ENCODE measurements at regions not wholly inside any gene's neighbourhood (a gene's known extent, or its start where the extent isn't known, plus 50 kb on each side); places are given as distances from the start of the nearest gene placed in this dataset.

DNA sequence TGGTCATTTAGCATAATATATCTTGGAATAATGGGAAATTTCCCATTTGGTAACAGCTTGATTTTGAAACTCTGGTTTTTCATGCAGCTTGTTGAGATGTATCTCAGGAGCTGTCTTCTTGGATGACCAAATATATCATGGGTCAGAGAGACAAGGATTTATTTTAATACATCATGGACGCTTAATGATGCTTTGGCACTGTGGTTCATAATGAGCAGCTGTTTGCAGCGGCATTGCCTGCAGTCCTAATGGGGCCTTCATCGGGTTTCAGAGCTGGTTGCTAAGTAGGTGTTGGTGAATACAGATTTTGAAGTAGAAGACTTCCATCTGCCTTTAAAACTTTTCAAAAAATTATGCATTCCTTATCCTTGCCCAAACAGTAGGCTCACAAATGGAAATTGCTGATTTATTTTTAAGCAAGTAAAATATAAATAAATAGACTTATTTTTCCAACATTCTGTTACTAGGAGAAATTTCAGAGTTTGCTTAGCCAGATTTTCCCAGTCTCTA, 389.5 kb upstream of the FAT3 start:
- no peak overlapping the region for H3K4me3 Mint-ChIP-seq
- H3K36me3 Mint-ChIP-seq = no peaks in the 10 kb centered on the region
- DNase-seq = no peak
- no peaks in the 10 kb centered on the region for H3K27me3 Mint-ChIP-seq
- H3K4me1 Mint-ChIP-seq = no peaks in the 10 kb centered on the region
- no peak overlapping the region for H3K27ac Mint-ChIP-seq
- no peak for ATAC-seq (replicated peaks)
- peaks cover 9% of the 10 kb centered on the region in 2 donors for H3K9me3 Mint-ChIP-seq

- Mint-ChIP-seq H3K27ac (no peak overlapping the region), H3K4me3 (no peak overlapping the region), H3K27me3 (no peaks in the 10 kb centered on the region), H3K9me3 (peaks cover 9 to 11% of the 10 kb centered on the region in 2 donors), H3K36me3 (no peaks in the 10 kb centered on the region), H3K4me1 (no peaks in the 10 kb centered on the region)
- no peak for DNase-seq
- no peak for ATAC-seq (replicated peaks)
These were observed 395.7 kb upstream of the FAT3 start for GRCh38 chr11:91828901-91829300.

DNA sequence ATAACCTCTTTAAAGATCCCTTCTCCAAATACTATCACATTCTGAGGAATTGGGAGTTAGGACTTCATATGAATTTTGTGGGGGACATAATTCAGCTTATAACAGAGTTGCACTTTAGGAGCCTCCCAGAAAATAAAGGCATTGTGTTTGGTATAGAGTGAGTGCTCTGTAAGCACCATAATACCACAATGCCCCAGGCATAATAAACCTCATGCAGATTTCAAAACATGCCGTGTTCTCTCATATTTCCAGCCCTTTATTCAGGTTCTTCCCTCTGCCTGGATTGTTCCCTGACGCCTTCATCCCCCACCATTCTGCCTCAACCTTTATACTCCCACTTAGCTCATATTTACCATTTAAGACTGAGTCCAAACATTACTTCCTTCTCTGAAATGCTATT, 398.8 kb upstream of the FAT3 start:
- H3K4me3 Mint-ChIP-seq = no peak overlapping the region
- no peaks in the 10 kb centered on the region for H3K27me3 Mint-ChIP-seq
- H3K4me1 Mint-ChIP-seq = no peaks in the 10 kb centered on the region
- ATAC-seq (replicated peaks) = no peak
- peaks cover 5 to 6% of the 10 kb centered on the region in 2 donors for H3K9me3 Mint-ChIP-seq
- DNase-seq = no peak
- H3K27ac Mint-ChIP-seq = no peak overlapping the region
- H3K36me3 Mint-ChIP-seq = no peaks in the 10 kb centered on the region

DNA sequence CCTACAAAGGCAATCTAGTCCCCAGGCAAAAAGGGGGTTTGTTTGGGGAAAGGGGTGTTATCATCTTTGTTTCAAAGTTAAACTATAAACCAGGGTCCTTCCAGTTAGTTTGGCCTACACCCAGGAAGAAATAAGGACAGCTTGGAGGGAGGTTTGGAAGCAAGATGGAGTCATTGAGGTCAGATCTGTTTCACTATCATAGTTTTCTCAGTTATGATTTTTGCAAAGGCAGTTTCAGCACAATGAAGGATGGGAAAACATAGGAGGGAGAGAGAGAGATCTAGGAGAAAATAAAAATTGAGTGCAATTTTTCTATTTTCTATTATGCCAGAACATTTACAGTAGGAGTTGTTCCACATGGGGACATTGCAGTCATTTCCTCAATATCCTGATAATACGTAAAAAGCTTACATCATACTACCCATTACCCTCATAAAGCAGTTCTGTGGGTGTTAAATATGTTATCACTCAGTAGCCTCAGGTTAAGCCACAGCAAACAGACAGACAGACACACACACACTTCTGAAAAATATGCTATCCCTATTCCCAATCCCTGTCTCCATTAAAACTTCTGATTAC, 401.3 kb upstream of the FAT3 start:
- H3K27me3 Mint-ChIP-seq = no peaks in the 10 kb centered on the region
- DNase-seq = no peak

GRCh38 chr11:91822805-91823204, 401.8 kb upstream of the FAT3 start:
- H3K27me3 Mint-ChIP-seq = no peaks in the 10 kb centered on the region
- no peak overlapping the region for H3K4me3 Mint-ChIP-seq
- DNase-seq = no peak
- no peaks in the 10 kb centered on the region for H3K4me1 Mint-ChIP-seq
- H3K9me3 Mint-ChIP-seq = no peaks in the 10 kb centered on the region
- H3K27ac Mint-ChIP-seq = no peak overlapping the region
- no peaks in the 10 kb centered on the region for H3K36me3 Mint-ChIP-seq
- no peak for ATAC-seq (replicated peaks)

More for the DNA sequence above, 401.3 kb upstream of the FAT3 start:
- no peaks in the 10 kb centered on the region for H3K36me3 Mint-ChIP-seq
- H3K4me3 Mint-ChIP-seq = no peak overlapping the region
- no peak for ATAC-seq (replicated peaks)
- H3K9me3 Mint-ChIP-seq = no peaks in the 10 kb centered on the region
- no peaks in the 10 kb centered on the region for H3K4me1 Mint-ChIP-seq
- no peak overlapping the region for H3K27ac Mint-ChIP-seq

- H3K9me3 Mint-ChIP-seq = no peaks in the 10 kb centered on the region
- H3K36me3 Mint-ChIP-seq = no peaks in the 10 kb centered on the region
- no peaks in the 10 kb centered on the region for H3K4me1 Mint-ChIP-seq
- no peak overlapping the region for H3K4me3 Mint-ChIP-seq
- H3K27me3 Mint-ChIP-seq = no peaks in the 10 kb centered on the region
- ATAC-seq (replicated peaks) (no peak), DNase-seq (no peak)
- H3K27ac Mint-ChIP-seq = no peak overlapping the region
These were observed 403.9 kb upstream of the FAT3 start for GRCh38 chr11:91820709-91821108.

GRCh38 chr11:91819777-91820176, 404.8 kb upstream of the FAT3 start:
- Mint-ChIP-seq H3K27ac (no peak overlapping the region), H3K4me1 (no peaks in the 10 kb centered on the region), H3K4me3 (no peak overlapping the region), H3K36me3 (no peaks in the 10 kb centered on the region), H3K9me3 (no peaks in the 10 kb centered on the region), H3K27me3 (no peaks in the 10 kb centered on the region)
- ATAC-seq (replicated peaks) (no peak), DNase-seq (no peak)

GRCh38 chr11:91819195-91819594, 405.4 kb upstream of the FAT3 start:
- Mint-ChIP-seq H3K4me1 (no peaks in the 10 kb centered on the region), H3K4me3 (no peak overlapping the region), H3K9me3 (no peaks in the 10 kb centered on the region), H3K36me3 (no peaks in the 10 kb centered on the region), H3K27ac (no peak overlapping the region), H3K27me3 (no peaks in the 10 kb centered on the region)
- no peak for DNase-seq
- ATAC-seq (replicated peaks) = no peak

DNA sequence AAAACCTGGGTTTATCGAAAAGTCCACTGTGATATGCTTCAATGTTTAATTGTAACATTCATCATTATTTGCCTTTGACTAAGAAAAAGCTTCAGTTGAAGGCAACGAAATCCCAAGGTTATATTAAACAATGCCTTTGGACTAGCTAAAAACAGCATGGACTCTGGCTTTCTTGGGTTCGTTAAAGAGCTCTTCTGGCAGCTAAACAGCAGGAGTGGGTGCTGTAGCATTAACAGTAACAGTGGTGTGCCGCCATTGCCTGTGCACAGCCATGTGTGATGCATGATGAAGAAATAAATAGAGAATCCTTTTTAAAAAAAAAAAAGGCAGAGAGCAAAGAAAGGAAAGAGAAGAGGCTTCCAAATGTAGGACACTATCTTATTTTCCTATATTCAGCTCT, 406.6 kb upstream of the FAT3 start:
- DNase-seq = no peak
- no peak for ATAC-seq (replicated peaks)
- H3K27ac Mint-ChIP-seq = no peak overlapping the region
- no peaks in the 10 kb centered on the region for H3K9me3 Mint-ChIP-seq
- no peaks in the 10 kb centered on the region for H3K36me3 Mint-ChIP-seq
- no peak overlapping the region for H3K4me3 Mint-ChIP-seq
- no peaks in the 10 kb centered on the region for H3K4me1 Mint-ChIP-seq
- H3K27me3 Mint-ChIP-seq = no peaks in the 10 kb centered on the region

DNA sequence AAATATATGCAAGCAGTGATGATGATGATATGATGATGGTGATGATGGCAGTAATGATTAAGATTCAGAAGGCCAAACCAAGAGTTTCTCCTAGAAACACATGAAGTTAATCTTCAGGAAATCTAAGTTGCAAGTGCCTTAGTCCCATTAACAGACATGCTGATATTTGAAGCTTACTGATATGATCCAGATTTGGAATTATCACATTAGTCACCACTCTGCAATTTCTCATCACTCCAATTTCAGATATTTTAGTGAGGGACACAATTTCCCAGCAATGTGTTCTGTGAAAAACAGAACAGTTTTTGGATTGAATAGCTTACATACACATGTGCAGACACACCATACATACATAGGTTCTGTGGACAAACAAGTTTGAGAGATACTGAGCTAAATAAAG, 411.4 kb upstream of the FAT3 start:
- no peak for DNase-seq
- ATAC-seq (replicated peaks) = no peak
- no peak overlapping the region for H3K4me3 Mint-ChIP-seq
- no peaks in the 10 kb centered on the region for H3K4me1 Mint-ChIP-seq
- H3K9me3 Mint-ChIP-seq = peaks cover 0 to 2% of the 10 kb centered on the region in 2 donors
- H3K36me3 Mint-ChIP-seq = no peaks in the 10 kb centered on the region
- no peak overlapping the region for H3K27ac Mint-ChIP-seq
- no peaks in the 10 kb centered on the region for H3K27me3 Mint-ChIP-seq

DNA sequence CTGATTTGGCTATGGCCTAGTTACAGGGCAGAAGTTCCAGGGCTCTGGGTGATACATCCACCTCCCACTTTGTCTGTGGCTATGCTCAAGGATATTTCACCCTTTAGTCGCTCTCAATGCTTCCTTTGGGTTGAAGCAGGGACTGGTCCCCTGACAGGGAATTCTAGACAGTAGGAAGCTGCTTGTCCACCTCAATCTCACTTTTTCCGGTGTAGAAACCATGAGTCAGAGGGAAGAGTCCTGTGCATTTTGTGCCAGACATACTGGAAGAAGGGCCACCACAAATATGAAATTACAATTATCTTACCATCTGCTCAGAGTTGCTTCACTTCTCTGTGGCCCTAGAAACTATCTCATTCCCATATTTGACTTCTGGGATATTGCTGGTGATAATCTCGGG, 413.7 kb upstream of the FAT3 start:
- ATAC-seq (replicated peaks) = no peak
- no peak for DNase-seq
- Mint-ChIP-seq H3K27ac (no peak overlapping the region), H3K9me3 (peaks cover 0 to 6% of the 10 kb centered on the region in 2 donors), H3K27me3 (no peaks in the 10 kb centered on the region), H3K4me3 (no peak overlapping the region), H3K4me1 (no peaks in the 10 kb centered on the region), H3K36me3 (no peaks in the 10 kb centered on the region)

DNA sequence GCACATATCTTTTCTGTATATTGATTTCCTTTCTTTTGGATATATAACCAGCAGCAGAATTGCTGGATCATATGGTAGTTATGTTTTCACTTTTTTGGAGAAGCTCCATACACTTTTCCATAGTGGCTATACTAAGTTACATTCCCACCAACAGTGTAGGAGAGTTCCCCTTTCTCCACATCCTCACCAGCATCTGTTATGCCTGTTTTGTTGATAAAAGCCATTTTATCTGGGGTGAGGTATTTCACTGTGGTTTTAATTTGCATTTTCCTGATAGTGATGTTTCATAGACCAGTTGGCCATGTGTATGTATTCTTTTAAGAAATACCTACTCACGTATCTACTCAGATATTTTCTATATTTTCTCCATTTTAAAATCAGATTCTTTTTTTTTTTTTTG, 419.3 kb upstream of the FAT3 start:
- Mint-ChIP-seq H3K4me1 (no peaks in the 10 kb centered on the region), H3K9me3 (peaks cover 0 to 8% of the 10 kb centered on the region in 2 donors), H3K36me3 (no peaks in the 10 kb centered on the region), H3K27ac (no peak overlapping the region), H3K27me3 (no peaks in the 10 kb centered on the region), H3K4me3 (no peak overlapping the region)
- DNase-seq (no peak), ATAC-seq (replicated peaks) (no peak)

DNA sequence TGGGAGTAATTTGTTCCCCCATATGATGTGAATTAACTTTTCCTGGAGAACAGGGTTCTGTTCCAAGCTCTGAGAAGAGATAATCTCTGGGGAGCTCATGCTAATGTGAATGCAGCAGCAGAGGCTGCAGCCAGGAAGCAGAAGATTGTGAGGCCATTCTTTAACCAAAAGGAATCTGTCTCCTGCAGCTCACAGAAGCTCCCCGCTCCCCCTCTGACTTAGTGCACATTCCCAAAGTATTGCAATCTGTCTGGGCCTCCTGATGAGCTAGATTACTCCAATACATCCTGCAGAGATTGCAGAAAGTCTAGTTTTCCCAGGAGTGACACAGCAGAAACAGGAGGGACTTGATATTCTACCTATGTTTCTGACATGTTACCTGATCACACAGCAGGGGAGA, 420.6 kb upstream of the FAT3 start:
- Mint-ChIP-seq H3K4me3 (no peak overlapping the region), H3K36me3 (no peaks in the 10 kb centered on the region), H3K27ac (no peak overlapping the region), H3K27me3 (no peaks in the 10 kb centered on the region), H3K4me1 (no peaks in the 10 kb centered on the region), H3K9me3 (peaks cover 0 to 10% of the 10 kb centered on the region in 2 donors)
- no peak for DNase-seq
- ATAC-seq (replicated peaks) = no peak

GRCh38 chr11:91802475-91802874, 422.1 kb upstream of the FAT3 start:
- no peaks in the 10 kb centered on the region for H3K27me3 Mint-ChIP-seq
- no peaks in the 10 kb centered on the region for H3K36me3 Mint-ChIP-seq
- no peaks in the 10 kb centered on the region for H3K4me1 Mint-ChIP-seq
- DNase-seq (no peak), ATAC-seq (replicated peaks) (no peak)
- no peak overlapping the region for H3K4me3 Mint-ChIP-seq
- H3K27ac Mint-ChIP-seq = no peak overlapping the region
- H3K9me3 Mint-ChIP-seq = peaks cover 0 to 5% of the 10 kb centered on the region in 2 donors

- Mint-ChIP-seq H3K4me3 (no peak overlapping the region), H3K36me3 (no peaks in the 10 kb centered on the region), H3K27ac (no peak overlapping the region), H3K4me1 (no peaks in the 10 kb centered on the region), H3K9me3 (peaks cover 0 to 3% of the 10 kb centered on the region in 2 donors), H3K27me3 (no peaks in the 10 kb centered on the region)
- ATAC-seq (replicated peaks) (no peak), DNase-seq (no peak)
These were observed 424.3 kb upstream of the FAT3 start for GRCh38 chr11:91800208-91800914.

Measured in stimulated activated naive B cell treated with anti-CD40 and anti-IgM and Interleukin-4, amounts not matched to agents 10 μg/mL and 1 μg/mL and 100 μg/mL, for 72 hours (primary cell).